Stomach (tissue), 4 donors: ENCODE measurements at regions not wholly inside any gene's neighbourhood (a gene's known extent, or its start where the extent isn't known, plus 50 kb on each side); places are given as distances from the start of the nearest gene placed in this dataset.

ENCODE experiments used
- CTCF ChIP-seq, 7 experiments: fragments of 450-650 bp in 4 of 7; fragments of 200-600 bp in 3 of 7; sonication (generic) in 3 of 7; IDR thresholded peaks; one replicate each; pipeline ENCODE4 v1.5.1; 2016 to 2019; ENCODE audit warnings: antibody characterized with exemption in 7 of 7, control low read depth in 2 of 7, mild to moderate bottlenecking in 1 of 7
- EP300 ChIP-seq: sonication (generic); formaldehyde crosslinking; IDR thresholded peaks from one replicate; pipeline ENCODE4 v1.6.1; 2017; ENCODE audit warnings: antibody characterized with exemption
- POLR2A ChIP-seq, 4 donors: fragments of 450-650 bp; IDR thresholded peaks; one replicate each; pipeline ENCODE4 v1.6.1; 2016; ENCODE audit warnings: antibody characterized with exemption in 4 of 4, control low read depth in 2 of 4, mild to moderate bottlenecking in 1 of 4, moderate library complexity in 1 of 4
- POLR2AphosphoS5 ChIP-seq, 3 donors: sonication (generic); formaldehyde crosslinking; IDR thresholded peaks; one replicate each; pipeline ENCODE4 v1.6.1; 2016; ENCODE audit warnings: antibody characterized with exemption in 3 of 3

DNA sequence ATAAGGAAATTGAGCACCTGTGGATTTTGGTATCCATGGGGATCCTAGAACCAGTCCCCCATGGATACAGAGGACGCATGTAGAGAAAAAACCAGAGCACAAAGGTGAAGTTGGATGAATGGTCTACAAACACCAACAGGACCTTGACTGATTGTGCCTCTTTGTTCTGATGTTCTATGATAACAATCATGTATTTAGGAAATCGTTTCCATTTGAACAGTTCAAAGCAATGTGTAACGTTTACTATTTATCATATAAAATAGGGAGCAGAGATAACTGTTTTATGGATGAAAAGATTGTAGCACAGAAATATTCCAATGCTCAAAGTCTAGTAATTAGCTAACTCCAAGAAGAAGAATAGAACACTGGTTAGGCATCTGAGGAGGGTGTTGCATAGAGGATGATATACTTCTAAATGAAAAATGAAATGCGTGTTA is 116.3 kb upstream of the FN1 start:
- TF ChIP-seq POLR2AphosphoS5 (IDR thresholded peaks at IDR 0.05), result no peak
- TF ChIP-seq CTCF (IDR thresholded peaks at IDR 0.05), result no peak
- no peak for TF ChIP-seq EP300
- no peak for TF ChIP-seq POLR2A (IDR thresholded peaks at IDR 0.05)
